H9 (cell line): ENCODE measurements at regions not wholly inside any gene's neighbourhood (a gene's known extent, or its start where the extent isn't known, plus 50 kb on each side); places are given as distances from the start of the nearest gene placed in this dataset.

Experiments used
- DNase-seq: peaks from one replicate; pipeline ENCODE4 v3.0.0-alpha.2; 2017
- H2AFZ ChIP-seq: one replicate; pipeline ENCODE4 v1.6.1; 2013; ENCODE audit warnings: mild to moderate bottlenecking, low read length, control low read depth, moderate library complexity
- H2AK5ac ChIP-seq: 2 replicates; pipeline ENCODE4 v1.6.1; 2013; ENCODE audit warnings: low read length, control low read depth, mixed read lengths; ENCODE audit not compliant: insufficient read length
- H2BK120ac ChIP-seq: one replicate; pipeline ENCODE4 v1.6.1; 2013; ENCODE audit warnings: low read depth, mild to moderate bottlenecking, low read length, control low read depth, inconsistent platforms; ENCODE audit not compliant: poor library complexity, severe bottlenecking
- H2BK12ac ChIP-seq: 2 replicates; pipeline ENCODE4 v1.6.1; 2013; ENCODE audit warnings: low read length, control low read depth, mixed read lengths, low read depth; ENCODE audit not compliant: insufficient read length
- H2BK15ac ChIP-seq: 2 replicates; pipeline ENCODE4 v1.6.1; 2013; ENCODE audit warnings: low read depth, low read length, control low read depth
- H2BK20ac ChIP-seq: one replicate; pipeline ENCODE4 v1.6.1; 2013; ENCODE audit warnings: low read depth, mild to moderate bottlenecking, low read length, control low read depth, inconsistent platforms; ENCODE audit not compliant: poor library complexity, severe bottlenecking
- H2BK5ac ChIP-seq: 2 replicates; pipeline ENCODE4 v1.6.1; 2013; ENCODE audit warnings: low read length, control low read depth, mixed read lengths; ENCODE audit not compliant: insufficient read length
- H3K14ac ChIP-seq: 2 replicates; pipeline ENCODE4 v1.6.1; 2013; ENCODE audit warnings: low read length, control low read depth; ENCODE audit not compliant: insufficient read depth
- H3K18ac ChIP-seq: 2 replicates; pipeline ENCODE4 v1.6.1; 2013; ENCODE audit warnings: low read depth, mild to moderate bottlenecking, mixed read lengths, low read length, control low read depth; ENCODE audit not compliant: insufficient read length
- H3K23ac ChIP-seq: 2 replicates; pipeline ENCODE4 v1.6.1; 2013; ENCODE audit warnings: low read length, control low read depth, mixed read lengths, low read depth; ENCODE audit not compliant: insufficient read length
- H3K23me2 ChIP-seq: 2 replicates; pipeline ENCODE4 v1.6.1; 2013; ENCODE audit warnings: low read depth, mild to moderate bottlenecking, mixed read lengths, low read length, control low read depth; ENCODE audit not compliant: insufficient read length, poor library complexity, severe bottlenecking
- H3K27ac ChIP-seq: 2 replicates; pipeline ENCODE4 v1.5.1; 2013; ENCODE audit warnings: low read length, control low read depth, mixed read lengths, low read depth; ENCODE audit not compliant: insufficient read length
- H3K27me3 ChIP-seq: 2 replicates; pipeline ENCODE4 v1.6.1; 2013; ENCODE audit warnings: low read length, control low read depth, inconsistent platforms; ENCODE audit not compliant: insufficient read depth
- H3K4ac ChIP-seq: 2 replicates; pipeline ENCODE4 v1.6.1; 2013; ENCODE audit warnings: low read depth, mild to moderate bottlenecking, control low read depth, inconsistent platforms, low read length, moderate library complexity
- H3K4me1 ChIP-seq: 2 replicates; pipeline ENCODE4 v1.6.1; 2013; ENCODE audit warnings: low read length, control low read depth, inconsistent platforms; ENCODE audit not compliant: insufficient read depth
- H3K4me2 ChIP-seq: 2 replicates; pipeline ENCODE4 v1.6.1; 2013; ENCODE audit warnings: low read length, control low read depth, mixed read lengths; ENCODE audit not compliant: insufficient read length, insufficient read depth
- H3K56ac ChIP-seq: 2 replicates; pipeline ENCODE4 v1.6.1; 2013; ENCODE audit warnings: low read depth, mild to moderate bottlenecking, mixed read lengths, low read length, control low read depth; ENCODE audit not compliant: insufficient read length
- H3K79me1 ChIP-seq: 2 replicates; pipeline ENCODE4 v1.6.1; 2013; ENCODE audit warnings: low read depth, mild to moderate bottlenecking, moderate library complexity, low read length, control low read depth, inconsistent platforms; ENCODE audit not compliant: insufficient read depth, poor library complexity, severe bottlenecking
- H3K79me2 ChIP-seq: 2 replicates; pipeline ENCODE4 v1.6.1; 2013; ENCODE audit warnings: low read length, control low read depth, inconsistent platforms; ENCODE audit not compliant: insufficient read depth
- H3K9ac ChIP-seq: 2 replicates; pipeline ENCODE4 v1.6.1; 2013; ENCODE audit warnings: low read length, control low read depth, mixed read lengths; ENCODE audit not compliant: insufficient read length; ENCODE audit errors: extremely low read depth
- H3K9me3 ChIP-seq: one replicate; pipeline ENCODE4 v1.6.1; 2013; ENCODE audit warnings: low read depth, low read length, inconsistent platforms; ENCODE audit not compliant: control insufficient read depth
- H3T11ph ChIP-seq: one replicate; pipeline ENCODE4 v1.6.1; 2013; ENCODE audit warnings: mild to moderate bottlenecking, low read length, control low read depth, inconsistent platforms
- H4K20me1 ChIP-seq: one replicate; pipeline ENCODE4 v1.6.1; 2013; ENCODE audit not compliant: control insufficient read depth, insufficient read length, insufficient read depth
- H4K5ac ChIP-seq: 2 replicates; pipeline ENCODE4 v1.6.1; 2013; ENCODE audit warnings: low read depth, mild to moderate bottlenecking, mixed read lengths, low read length, control low read depth; ENCODE audit not compliant: insufficient read length
- H4K8ac ChIP-seq: replicated peaks from 2 replicates; pipeline ENCODE4 v1.6.1; 2013; ENCODE audit warnings: low read length, control low read depth, mixed read lengths, low read depth; ENCODE audit not compliant: insufficient read length
- H4K91ac ChIP-seq: 2 replicates; pipeline ENCODE4 v1.6.1; 2013; ENCODE audit warnings: low read depth, mild to moderate bottlenecking, moderate library complexity, mixed read lengths, low read length, control low read depth; ENCODE audit not compliant: insufficient read length
- H3K27ac Mint-ChIP-seq, 3 experiments: 2 replicates in 2 of 3; 3 replicates in 1 of 3; pipeline ENCODE4 v1.8.0; 2020 to 2021; ENCODE audit warnings: mixed read lengths in 3 of 3, mild to moderate bottlenecking in 1 of 3, moderate library complexity in 1 of 3
- H3K27me3 Mint-ChIP-seq: 2 replicates; pipeline ENCODE4 v1.8.0; 2021; ENCODE audit warnings: low read depth, mild to moderate bottlenecking, moderate library complexity, mixed read lengths
- H3K36me3 Mint-ChIP-seq, 3 experiments: 2 replicates in 2 of 3; 3 replicates in 1 of 3; pipeline ENCODE4 v1.8.0; 2020 to 2021; ENCODE audit warnings: low read depth in 3 of 3, mixed read lengths in 3 of 3; ENCODE audit not compliant: insufficient read depth in 1 of 3
- H3K4me1 Mint-ChIP-seq, 2 experiments: 2 replicates each; pipeline ENCODE4 v1.8.0; 2020; ENCODE audit warnings: mixed read lengths in 2 of 2
- H3K4me3 Mint-ChIP-seq, 2 experiments: 2 replicates in 1 of 2; 3 replicates in 1 of 2; pipeline ENCODE4 v1.8.0; 2020 to 2021; ENCODE audit warnings: mild to moderate bottlenecking in 2 of 2, mixed read lengths in 2 of 2, moderate library complexity in 1 of 2
- H3K9me3 Mint-ChIP-seq, 2 experiments: 2 replicates in 1 of 2; 3 replicates in 1 of 2; pipeline ENCODE4 v1.8.0; 2020; ENCODE audit warnings: mild to moderate bottlenecking in 2 of 2, mixed read lengths in 2 of 2, moderate library complexity in 1 of 2
- CTCF ChIP-seq: fragments of 200-600 bp; sonication (generic); conservative IDR thresholded peaks from 3 replicates; pipeline ENCODE4 v1.8.0; 2021; ENCODE audit warnings: antibody characterized with exemption, mild to moderate bottlenecking
- WGBS: extraction: QIAGEN DNeasy Blood & Tissue Kit; methylation state at CpG from one replicate; pipeline ENCODE4 v1.1.7; 2013; ENCODE audit warnings: missing lambda C conversion rate, low lambda C conversion rate, mixed read lengths; ENCODE audit not compliant: insufficient read length; ENCODE audit errors: extremely low coverage; 5-methylcytosine and 5-hydroxymethylcytosine counted together

- Histone ChIP-seq H4K20me1 (no peaks in the 10 kb centered on the region), H3K4me2 (no peak overlapping the region), H3K18ac (no peak overlapping the region), H3K23ac (no peak overlapping the region), H3K4ac (no peak overlapping the region), H2BK12ac (no peak overlapping the region), H3K9me3 (no peaks in the 10 kb centered on the region), H3T11ph (no peak overlapping the region), H4K5ac (no peak overlapping the region), H3K27me3 (no peaks in the 10 kb centered on the region), H2AFZ (no peak overlapping the region), H4K91ac (no peak overlapping the region), H3K23me2 (no peaks in the 10 kb centered on the region), H2BK15ac (no peak overlapping the region), H3K14ac (no peak overlapping the region), H3K56ac (no peak overlapping the region), H2BK20ac (no peak overlapping the region), H4K8ac (no peak overlapping the region), H3K79me2 (no peaks in the 10 kb centered on the region), H2BK5ac (no peak overlapping the region), H3K9ac (no peak overlapping the region), H3K4me1 (no peaks in the 10 kb centered on the region), H2BK120ac (no peak overlapping the region), H3K27ac (no peak overlapping the region), H3K79me1 (no peaks in the 10 kb centered on the region), H2AK5ac (no peak overlapping the region)
- no peaks in the 10 kb centered on the region for H3K36me3 Mint-ChIP-seq
- WGBS: no CpG with 5 or more reads among the region's 3 CpGs
- H3K9me3 Mint-ChIP-seq: no peaks in the 10 kb centered on the region
- no peak overlapping the region for H3K4me3 Mint-ChIP-seq
- no peaks in the 10 kb centered on the region; the same call in 1 of the 2 replicates for H3K27me3 Mint-ChIP-seq
- peaks cover 4 to 6% of the 10 kb centered on the region in 2 experiments; a peak in 3 of 4 replicates for H3K4me1 Mint-ChIP-seq
- TF ChIP-seq CTCF: 0 out of 3 replicates have a peak, but pooled peaks have one; percentile 23
- no peak overlapping the region for H3K27ac Mint-ChIP-seq
- DNase-seq: no peak
These were observed 93.0 kb upstream of the KLHL29 start for GRCh38 chr2:23292024-23292423.
